Hepatocyte (in vitro differentiated cells): ENCODE measurements at regions not wholly inside any gene's neighbourhood (a gene's known extent, or its start where the extent isn't known, plus 50 kb on each side); places are given as distances from the start of the nearest gene placed in this dataset.
"Not testable (repeated sequence)": the region's sequence is repeated elsewhere in the genome, so short reads cannot be mapped to it uniquely, and the experiment has no call there.

Experiments used
- CTCF ChIP-seq: fragments of 200-600 bp; sonication (generic); IDR thresholded peaks from 2 replicates; pipeline ENCODE4 v1.5.1; 2016; ENCODE audit warnings: antibody characterized with exemption, mild to moderate bottlenecking; ENCODE audit not compliant: poor library complexity
- EZH2 ChIP-seq: fragments of 200-600 bp; sonication (generic); IDR thresholded peaks from 2 replicates; pipeline ENCODE4 v1.6.1; 2016; ENCODE audit warnings: antibody characterized with exemption, mild to moderate bottlenecking, borderline replicate concordance

GRCh38 chr4:8963533-8963932 is 91.9 kb upstream of the HMX1 start:
- not testable (repeated sequence) for TF ChIP-seq CTCF, EZH2
